WI38 (cell line): ENCODE measurements at regions not wholly inside any gene's neighbourhood (a gene's known extent, or its start where the extent isn't known, plus 50 kb on each side); places are given as distances from the start of the nearest gene placed in this dataset.

Experiments used
- H3K4me3 ChIP-seq: 2 replicates; pipeline ENCODE4 v1.5.1; 2011; ENCODE audit warnings: low read depth, mild to moderate bottlenecking, control low read depth, low read length
- TF ChIP-seq, protein P1 (sequence below): IDR thresholded peaks from 2 replicates; pipeline ENCODE4 v1.5.1; 2012; ENCODE audit warnings: low read depth, mild to moderate bottlenecking, control low read depth, low read length

- no peak overlapping the region for H3K4me3 ChIP-seq
- TF ChIP-seq, protein P1, sequence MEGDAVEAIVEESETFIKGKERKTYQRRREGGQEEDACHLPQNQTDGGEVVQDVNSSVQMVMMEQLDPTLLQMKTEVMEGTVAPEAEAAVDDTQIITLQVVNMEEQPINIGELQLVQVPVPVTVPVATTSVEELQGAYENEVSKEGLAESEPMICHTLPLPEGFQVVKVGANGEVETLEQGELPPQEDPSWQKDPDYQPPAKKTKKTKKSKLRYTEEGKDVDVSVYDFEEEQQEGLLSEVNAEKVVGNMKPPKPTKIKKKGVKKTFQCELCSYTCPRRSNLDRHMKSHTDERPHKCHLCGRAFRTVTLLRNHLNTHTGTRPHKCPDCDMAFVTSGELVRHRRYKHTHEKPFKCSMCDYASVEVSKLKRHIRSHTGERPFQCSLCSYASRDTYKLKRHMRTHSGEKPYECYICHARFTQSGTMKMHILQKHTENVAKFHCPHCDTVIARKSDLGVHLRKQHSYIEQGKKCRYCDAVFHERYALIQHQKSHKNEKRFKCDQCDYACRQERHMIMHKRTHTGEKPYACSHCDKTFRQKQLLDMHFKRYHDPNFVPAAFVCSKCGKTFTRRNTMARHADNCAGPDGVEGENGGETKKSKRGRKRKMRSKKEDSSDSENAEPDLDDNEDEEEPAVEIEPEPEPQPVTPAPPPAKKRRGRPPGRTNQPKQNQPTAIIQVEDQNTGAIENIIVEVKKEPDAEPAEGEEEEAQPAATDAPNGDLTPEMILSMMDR, result no peak
Measured at GRCh38 chr14:97267509-97267908, 470.3 kb downstream of the VRK1 start.

- TF ChIP-seq, protein P1, result no peak
Measured at GRCh38 chr14:97268097-97268496, 470.9 kb downstream of the VRK1 start.

DNA sequence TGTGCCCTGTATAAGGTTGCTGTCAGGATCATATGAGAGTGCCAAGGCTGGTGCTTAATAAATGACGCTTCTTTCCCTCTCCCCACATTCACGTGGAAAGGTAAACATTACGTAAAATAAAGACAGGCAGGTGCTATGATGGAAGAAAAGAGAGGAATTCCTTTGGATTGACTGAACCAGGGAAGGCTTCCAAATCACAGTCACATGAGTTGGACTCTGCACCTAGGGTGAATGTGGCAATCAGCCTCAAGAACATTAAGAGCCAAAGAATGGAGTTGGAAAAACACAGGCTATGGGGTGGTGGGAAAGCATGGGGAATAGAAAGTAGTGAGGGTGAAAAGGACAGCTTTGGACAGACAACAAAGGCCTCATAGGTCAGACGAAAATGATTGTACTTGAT, 473.1 kb downstream of the VRK1 start:
- TF ChIP-seq, protein P1, result no peak
- no peak overlapping the region for H3K4me3 ChIP-seq

More at GRCh38 chr14:97268097-97268496, 470.9 kb downstream of the VRK1 start:
- H3K4me3 ChIP-seq, result no peak overlapping the region

- H3K4me3 ChIP-seq, result no peak overlapping the region
- TF ChIP-seq, protein P1, result no peak
Measured at GRCh38 chr14:97271451-97271960, 474.3 kb downstream of the VRK1 start.

GRCh38 chr14:97273540-97273939, 476.4 kb downstream of the VRK1 start:
- TF ChIP-seq, protein P1, result no peak
- no peak overlapping the region for H3K4me3 ChIP-seq

DNA sequence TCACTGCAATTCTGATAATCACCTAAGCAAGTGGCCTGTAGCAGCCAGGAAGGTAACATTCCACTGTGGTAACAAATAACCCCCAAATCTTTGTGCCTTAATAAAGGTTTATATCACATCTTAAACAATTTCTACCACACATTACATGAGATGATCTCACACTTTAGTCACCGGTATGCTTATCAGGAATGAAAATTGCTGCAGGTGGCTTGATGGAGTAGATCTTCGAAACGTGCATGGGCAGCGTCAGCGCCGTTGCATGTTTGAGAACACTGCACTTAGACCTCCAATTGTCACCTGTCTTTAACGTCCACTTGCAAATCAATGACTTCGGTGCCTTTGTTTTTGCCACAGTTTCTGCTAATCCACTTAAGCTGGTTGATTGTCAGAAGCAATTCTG, 477.4 kb downstream of the VRK1 start:
- H3K4me3 ChIP-seq, result no peak overlapping the region
- TF ChIP-seq, protein P1, result no peak

DNA sequence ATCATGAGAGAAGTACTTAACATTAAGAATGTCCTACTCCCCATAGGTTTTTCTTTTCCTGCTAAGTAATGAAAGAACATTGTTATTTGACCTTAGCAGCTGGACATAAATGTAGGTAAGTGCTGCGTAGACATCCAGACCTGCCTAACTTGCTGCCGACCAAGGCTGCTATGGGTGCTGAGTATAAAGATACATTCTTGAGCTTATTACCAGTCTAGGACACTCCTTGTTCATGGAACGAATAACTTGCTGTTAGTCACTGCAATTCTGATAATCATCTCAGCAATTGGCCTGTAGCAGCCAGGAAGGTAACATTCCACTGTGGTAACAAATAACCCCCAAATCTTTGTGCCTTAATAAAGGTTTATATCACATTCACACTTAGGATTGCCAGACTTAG, 478.1 kb downstream of the VRK1 start:
- TF ChIP-seq, protein P1, result no peak
- H3K4me3 ChIP-seq, result no peak overlapping the region
